ENCODE measurements at regions not wholly inside any gene's neighbourhood (a gene's known extent, or its start where the extent isn't known, plus 50 kb on each side); places are given as distances from the start of the nearest gene placed in this dataset.

DNA sequence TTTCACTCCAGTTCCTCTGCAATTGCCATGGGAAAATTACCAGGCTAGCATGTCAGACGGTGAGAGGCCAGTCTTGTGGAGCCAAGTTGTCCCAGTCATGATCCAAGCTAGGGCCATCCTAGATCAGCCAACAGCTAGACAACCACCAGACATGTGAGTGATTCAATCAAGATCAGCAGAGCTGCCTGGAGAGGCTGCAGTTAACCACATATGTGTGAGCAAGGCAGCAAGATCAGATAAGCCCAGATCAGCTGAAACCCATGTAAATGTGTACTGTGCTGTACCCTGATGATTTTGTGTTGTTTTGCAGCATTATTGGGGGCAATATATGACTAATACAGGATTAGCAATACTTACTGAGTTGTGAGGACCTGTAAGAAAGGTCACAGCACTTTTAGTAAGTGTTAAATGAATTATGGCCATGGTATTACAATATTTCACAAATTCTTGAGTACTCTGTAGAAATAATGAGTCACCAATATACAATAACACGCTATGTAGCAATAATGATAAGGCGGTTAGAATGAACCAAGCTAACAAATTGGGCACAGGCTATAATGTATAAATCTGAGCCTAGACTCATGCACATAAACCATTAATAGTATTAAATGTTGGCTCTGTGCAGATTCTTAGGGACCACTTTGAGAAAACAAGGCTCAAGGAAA is 91.4 kb downstream of the SUDS3 start:
- DNase-seq (ENCODE audit: low read depth, low spot score), result no peak

DNA sequence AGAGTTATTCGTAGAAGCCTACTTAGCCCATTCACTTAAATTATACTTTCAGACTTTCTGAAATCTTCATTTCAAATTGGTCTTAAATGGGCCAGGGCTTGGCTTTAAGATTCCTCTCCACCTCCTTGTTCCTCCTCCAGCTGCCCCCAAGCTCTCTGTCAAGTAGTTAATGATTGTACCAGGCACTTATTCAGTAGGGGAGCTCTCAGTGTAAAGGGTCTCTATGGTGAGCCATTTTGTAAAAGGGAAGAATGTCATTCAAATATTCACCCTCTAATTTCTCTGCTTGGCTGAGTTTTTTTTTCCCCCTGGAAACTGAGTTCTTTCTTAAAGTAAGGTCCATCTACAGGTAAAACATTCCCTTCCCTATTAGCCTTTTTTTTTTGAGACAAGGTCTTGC is 96.6 kb downstream of the SUDS3 start:
- no peak for DNase-seq (ENCODE audit: low read depth, low spot score)

DNA sequence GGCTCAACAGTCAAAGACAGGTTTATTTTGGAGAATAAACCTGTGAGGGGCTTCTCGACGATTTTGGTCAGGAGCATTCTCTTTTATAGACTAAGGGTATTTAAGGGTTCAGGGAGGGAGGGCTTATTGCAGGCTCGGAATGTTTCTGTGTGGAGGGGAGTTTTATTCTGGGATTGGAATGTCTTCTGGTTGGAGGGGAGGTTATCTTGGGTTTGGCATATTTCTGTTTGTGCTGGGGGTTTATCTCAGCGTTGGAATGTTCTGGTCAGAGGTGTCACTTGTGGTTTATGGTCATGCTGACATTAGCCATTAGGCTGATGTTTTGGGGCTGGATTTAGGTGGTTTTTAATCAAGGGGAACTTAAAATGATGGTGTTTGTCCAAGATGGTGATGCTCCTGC is 103.9 kb downstream of the SUDS3 start:
- no peak for DNase-seq (ENCODE audit: low read depth, low spot score)

DNA sequence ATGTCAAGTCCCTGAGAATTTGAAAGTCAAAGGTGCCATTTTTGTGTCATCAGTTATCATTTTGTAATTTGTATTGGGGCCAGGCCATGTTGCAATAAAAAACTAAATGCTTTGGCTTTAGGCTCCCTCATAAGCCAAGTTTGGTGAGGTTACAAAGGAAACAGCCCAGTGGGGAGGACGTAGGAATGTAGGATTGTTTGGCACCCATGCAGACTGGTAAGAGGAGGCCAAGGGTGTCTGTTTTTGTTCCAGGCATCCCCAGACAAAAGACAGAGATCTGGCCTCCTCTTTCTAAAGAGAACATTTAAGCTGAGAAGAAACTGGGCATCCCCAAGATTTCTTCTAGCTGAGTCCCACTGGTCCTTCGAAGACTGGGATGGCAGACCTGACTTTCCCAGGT is 111.7 kb downstream of the SUDS3 start:
- no peak for DNase-seq (ENCODE audit: low read depth, low spot score)

DNA sequence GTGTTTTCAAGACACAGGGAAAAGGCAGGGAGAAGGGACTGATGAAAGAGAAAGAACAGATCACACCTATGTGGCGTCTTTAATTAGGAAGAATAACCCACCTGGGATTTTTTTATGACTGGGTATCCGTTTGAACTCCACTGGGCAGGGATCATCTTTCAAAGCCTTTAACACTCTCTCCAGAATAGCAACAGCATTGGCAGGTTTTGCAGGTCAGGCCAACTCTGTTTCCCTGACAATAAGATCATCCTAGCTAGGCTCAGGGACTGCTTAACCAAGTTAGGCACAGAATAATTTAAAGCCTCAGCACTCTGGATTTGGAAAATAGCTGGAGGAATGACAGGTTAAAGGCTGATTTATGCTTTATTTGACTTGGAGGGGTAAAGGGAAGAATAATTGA is 117.6 kb downstream of the SUDS3 start:
- DNase-seq (ENCODE audit: low read depth, low spot score), result no peak

DNA sequence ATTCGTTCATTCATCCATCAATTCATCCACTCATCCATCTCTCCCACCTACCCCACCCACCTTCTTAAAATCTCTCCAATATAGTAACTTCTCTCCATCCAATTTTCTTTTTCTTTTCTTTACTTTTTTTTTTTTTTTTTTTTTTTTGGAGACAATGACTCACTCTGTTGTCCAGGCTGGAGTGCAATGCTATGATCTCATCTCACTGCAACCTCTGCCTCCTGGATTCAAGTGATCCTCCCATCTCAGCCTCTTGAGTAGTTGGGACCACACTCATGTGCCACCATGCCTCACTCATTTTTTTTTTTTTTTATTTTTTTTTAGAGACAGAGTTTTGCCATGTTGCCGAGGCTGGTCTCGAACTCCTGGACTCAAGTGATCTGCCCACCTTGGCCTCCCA is 118.4 kb downstream of the SUDS3 start:
- DNase-seq (ENCODE audit: low read depth, low spot score), result no peak

DNA sequence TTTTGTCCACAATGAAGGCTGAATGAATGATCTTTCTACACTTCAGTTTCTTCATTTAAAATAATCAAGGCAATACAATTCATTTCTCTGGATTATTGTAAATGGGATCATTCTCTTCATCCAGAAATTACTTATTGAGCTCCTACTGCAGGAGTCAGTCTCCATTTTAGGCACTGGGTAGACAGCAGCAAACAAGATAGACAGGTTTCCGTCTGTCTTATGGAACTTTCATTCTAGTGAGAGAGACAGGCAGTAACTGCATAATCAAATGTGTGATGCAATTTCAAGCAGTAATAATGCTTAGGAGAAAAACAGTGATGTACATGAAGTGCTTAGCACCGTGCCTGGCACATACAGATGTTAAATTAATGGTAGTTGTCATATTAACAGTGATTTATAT is 118.9 kb downstream of the SUDS3 start:
- DNase-seq (ENCODE audit: low read depth, low spot score), result no peak

DNA sequence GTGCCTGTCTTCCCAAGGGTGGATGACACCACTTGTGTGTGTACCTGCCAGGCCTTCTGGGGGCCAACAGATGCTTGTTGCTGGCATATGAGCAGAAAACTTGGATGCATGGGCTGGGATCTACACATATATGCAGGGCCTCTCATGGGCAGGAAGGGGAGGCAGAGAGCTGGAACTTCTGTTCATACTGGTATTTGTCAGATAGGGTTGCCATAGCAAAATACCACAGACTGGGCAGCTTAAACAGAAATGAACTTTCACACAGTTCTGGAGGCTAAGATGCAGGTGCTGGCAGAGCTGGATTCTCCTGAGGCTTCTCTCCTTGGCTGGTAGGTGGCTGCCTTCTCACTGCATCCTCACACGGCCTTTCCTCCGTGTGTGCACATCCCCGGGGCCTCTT is 121.8 kb downstream of the SUDS3 start:
- DNase-seq (ENCODE audit: low read depth, low spot score), result peak; percentile 44

DNA sequence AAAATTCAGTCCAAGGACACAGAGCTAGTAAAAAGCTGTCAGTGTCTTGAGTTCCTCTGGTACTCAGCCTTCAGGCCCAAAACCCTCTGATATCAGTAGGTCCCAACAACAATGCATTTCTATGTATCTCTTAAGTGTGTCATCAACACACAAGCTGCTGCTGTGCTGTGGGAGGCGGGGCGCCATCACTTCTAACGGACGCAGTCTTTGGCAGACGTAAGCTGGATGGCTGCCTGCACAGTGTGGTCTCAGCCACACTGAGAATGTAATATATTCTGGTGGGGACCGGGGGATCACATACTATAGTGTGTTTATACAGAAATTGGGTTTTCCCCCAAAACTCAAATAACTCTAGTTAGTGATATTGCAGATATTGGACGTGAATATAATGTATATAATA is 123.9 kb downstream of the SUDS3 start:
- peak; percentile 2 for DNase-seq (ENCODE audit: low read depth, low spot score)

DNA sequence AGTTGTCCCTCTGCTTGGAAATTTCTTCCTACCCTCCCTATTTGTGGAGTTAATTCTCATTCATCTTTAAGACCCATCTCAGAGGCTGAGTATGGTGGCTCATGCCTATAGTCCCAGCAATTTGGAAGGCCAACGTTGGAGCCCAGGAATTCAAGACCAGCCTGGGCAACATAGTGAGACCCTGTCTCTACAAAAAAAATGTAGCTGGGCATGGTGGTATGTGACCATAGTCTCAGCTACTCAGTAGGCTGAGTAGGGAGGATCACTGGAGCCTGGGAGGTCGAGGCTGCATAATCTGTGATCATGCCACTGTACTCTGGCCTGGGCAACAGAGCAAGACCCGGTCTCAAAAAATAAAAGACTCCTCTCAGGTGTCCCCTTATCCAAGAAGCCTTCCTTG is 125.1 kb downstream of the SUDS3 start:
- DNase-seq (ENCODE audit: low read depth, low spot score), result no peak

DNA sequence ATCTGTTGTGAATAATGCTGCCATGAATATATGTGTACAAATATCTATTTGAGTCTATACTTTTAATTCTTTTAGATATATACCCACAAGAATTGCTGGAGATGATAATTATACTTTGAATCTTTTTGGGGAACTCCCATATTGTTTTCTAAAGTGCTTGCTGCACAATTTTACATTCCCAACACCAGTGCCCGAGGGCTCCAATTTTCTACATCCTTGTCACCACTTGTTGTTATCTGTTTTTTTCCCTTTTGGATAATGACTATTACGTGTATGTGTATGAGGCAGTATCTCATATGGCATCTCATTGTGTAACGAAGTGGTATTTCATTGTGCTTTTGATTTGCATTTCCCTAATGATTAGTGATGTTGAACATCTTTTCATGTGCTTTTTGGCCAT is 127.1 kb downstream of the SUDS3 start:
- no peak for DNase-seq (ENCODE audit: low read depth, low spot score)

DNA sequence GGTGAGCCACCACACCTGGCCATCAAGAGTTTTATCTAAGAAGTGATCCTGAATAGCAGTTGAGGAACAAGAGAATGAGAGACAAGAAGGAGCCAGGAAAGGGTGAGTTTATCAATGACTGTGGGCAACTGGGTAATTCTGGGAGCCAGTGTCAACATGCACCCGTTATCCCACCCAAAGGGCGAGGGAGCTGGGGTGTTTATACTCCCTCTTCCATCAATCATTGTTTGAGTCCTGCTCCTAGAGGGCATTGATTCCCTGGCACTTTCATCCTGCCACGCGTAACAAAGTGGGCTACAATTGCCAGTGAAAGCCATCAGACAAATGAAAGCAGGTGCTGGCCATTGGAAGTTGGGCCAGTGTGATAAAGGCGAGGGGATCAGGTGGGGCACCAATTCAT is 136.3 kb downstream of the SUDS3 start:
- no peak for DNase-seq (ENCODE audit: low read depth, low spot score)

DNA sequence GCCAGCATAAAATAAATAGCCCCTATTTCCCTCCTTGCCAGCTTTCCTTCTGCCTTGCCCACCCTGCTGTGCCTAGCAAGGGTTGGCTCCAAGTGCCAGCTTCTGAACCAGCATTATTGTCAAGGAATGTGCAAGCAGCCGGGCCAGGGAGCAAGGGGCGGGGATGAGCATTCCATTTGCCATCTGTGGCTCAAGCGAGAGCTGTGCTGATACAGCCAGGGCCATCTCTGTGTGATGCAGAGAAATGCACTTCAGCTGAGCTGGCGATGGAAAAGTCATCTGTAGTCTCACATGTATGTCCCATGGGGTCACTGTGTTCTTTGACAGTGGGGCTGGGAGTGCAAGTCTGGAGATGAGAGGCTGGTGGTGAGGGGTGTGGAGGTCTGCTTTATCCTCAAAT is 137.3 kb downstream of the SUDS3 start:
- DNase-seq (ENCODE audit: low read depth, low spot score), result no peak

DNA sequence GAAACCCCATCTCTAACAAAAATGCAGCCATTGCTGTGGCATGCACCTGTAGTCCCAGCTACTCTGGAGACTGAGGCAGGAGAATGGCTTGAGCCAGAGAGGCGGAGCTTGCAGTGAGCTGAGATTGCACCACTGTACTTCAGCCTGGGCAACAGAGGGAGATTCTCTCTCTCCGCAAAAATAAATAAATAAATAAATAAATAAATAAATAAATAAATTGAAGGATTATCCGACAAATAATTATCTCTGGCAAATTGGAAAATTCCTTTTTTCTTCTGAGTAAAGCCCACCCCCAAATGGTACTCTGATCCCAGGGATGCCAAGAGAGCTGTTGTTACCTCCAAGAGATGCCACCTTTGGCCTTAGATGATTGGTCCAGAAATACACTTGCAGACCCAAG is 137.9 kb downstream of the SUDS3 start:
- no peak for DNase-seq (ENCODE audit: low read depth, low spot score)

DNA sequence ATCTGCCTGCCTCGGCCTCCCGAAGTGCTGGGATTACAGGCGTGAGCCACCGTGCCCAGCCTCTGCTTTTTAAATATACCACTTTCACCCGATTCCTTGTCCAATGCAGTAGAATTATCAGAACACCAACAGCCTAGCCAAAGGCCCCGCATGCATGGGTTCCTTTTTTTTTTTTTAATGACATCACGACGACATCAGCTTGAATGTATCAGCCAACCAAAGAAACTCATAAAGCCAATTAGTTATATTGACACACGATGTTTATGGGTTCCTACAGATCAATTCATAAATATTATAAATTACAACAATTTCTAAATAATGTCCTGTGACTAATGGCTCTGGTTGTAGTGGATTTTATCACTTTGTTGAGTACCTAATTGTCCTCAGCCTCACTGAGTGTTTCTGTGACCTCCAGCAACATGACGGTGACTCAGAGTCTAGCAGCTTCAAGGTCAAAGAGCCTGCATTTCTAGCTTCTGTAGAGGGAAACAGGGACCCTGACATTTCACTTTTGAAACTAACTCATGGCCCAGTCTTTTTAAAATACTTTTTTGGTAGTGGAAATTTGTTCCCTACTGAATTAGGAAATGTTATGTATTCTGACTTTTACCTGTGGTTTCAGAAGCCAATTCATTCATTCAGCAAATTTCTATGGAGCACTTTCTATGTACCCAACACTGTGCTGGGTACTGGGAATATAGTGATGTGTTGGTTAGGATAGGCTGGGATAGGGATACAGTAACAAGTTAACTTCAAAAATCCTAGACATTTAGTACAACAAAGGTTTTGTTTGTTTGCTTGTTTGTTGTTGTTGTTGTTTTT is 144.1 kb downstream of the SUDS3 start:
- DNase-seq (ENCODE audit: low read depth, low spot score), result no peak

DNA sequence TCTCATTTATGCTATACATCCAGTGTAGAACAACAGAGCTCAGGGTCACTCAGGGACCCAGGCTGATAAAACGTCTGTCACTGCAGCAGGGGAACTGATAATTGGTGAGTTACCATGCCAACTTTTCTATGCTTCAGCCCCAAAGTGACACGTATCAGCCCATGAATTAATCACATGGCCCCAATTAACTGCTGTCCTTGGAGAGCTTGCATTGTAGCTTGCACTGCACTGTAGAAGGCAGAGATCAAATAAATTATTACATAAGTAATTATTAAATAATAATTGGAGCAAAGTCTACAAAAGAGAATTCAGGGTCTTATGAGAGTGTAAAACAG is 144.6 kb downstream of the SUDS3 start:
- DNase-seq (ENCODE audit: low read depth, low spot score), result no peak

DNA sequence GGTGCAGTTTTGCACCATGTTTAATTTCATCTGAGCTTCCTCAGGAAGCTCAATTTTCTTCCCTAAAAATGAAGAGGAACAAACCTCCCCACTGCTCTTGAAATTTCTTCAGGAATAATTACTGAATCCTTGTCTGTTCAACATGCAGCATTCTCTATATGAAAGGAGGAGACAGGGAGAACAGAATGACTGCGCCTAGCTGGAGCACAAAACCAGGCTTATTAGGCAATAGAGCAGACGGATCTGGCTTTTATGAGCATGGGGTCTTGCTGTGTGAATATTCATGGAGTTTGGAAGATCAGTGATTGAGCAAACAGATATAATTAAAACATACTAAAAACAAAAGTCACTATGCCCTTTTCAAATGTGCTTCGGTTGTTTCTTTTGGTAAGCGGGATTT is 148.1 kb downstream of the SUDS3 start:
- no peak for DNase-seq (ENCODE audit: low read depth, low spot score)

DNA sequence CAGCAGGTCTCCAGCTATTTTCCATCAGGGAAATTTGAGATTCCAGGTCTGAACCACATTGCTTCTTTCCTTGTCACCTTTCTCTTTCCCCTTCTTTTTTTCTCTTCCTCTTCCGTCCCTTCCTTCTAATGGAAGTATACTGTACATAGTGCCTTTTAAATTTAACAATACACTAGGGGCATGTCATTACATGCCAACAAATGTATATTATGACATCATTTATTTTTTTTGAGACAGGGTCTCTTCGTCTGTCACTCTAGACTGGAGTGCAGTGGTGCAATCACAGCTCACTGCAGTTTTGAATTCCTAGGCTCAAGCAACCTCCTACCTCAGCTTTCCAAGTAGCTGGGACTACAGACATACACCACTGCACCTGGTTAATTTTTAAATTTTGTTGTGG is 148.9 kb downstream of the SUDS3 start:
- no peak for DNase-seq (ENCODE audit: low read depth, low spot score)

DNA sequence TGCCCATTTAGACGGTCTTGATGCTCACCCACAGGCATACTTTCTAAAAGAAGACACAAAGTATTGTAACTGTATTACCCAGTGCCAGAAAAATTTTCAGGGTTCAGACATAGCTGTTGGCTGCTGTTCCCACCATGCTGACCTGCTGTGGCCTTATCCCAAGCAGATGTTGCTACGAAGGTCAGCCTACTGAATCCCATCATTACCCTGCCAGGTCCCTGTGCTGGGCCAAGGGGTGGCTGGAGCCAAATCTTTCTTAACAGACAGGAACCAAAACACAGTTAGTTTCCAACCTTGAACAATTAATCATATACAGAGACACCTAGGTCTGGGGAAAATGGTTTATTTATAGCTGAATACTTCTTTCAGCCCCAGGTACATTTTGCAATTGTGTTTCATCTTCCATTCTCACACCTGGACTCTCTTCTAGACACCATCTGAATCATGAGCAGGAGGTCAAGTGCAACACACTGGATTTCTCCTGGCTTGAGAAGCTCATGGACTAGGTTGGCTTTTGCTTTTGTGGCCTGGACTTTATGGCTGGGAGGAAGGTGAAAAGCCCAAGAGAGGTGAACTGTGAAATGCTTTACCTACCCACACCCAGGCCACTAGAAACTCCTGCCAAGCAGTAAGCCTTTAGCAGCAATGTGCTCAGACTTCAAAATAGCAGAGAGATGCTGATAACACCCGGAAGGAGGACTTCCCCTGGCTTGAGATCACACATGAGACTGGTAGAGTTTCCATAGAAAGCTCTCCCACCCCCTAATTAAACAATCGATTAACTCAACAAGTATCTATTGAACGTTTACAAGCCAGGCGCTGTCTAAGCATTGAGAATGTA is 150.1 kb downstream of the SUDS3 start:
- DNase-seq (ENCODE audit: low read depth, low spot score), result no peak

DNA sequence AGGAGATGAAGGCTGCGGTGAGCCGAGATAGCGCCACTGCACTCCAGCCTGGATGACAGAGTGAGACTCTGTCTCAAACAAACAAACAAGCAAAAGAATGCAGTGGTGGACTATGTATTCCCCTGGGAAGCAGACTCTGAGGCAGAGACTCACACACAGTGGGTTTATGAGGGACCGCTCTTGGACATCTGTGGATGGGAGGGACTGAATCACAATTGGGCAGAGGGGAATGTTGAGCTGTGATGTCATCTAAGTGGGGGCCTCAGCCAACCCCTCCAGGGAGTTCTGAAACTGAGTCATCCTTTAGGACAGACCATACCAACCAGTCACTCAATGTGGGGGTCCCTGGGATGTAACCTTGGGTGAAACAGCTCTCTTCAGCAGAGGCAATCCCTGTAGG is 151.0 kb downstream of the SUDS3 start:
- no peak for DNase-seq (ENCODE audit: low read depth, low spot score)

DNA sequence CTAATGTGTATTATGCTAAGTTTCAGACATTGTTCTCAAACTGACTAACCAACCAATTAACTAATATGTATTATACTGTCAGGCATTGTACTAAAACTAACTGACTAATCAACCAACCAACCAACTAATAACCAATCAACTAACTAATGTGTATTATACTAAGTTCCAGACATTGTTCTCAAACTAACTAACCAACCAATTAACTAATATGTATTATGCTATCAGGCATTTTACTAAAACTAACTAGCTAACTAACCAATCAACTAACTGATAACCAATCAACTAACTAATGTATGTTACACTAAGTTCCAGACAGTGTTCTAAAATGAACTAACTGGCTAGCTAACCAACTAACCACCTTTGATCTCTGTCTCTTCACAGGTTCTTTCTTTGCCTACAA is 152.3 kb downstream of the SUDS3 start:
- no peak for DNase-seq (ENCODE audit: low read depth, low spot score)

DNA sequence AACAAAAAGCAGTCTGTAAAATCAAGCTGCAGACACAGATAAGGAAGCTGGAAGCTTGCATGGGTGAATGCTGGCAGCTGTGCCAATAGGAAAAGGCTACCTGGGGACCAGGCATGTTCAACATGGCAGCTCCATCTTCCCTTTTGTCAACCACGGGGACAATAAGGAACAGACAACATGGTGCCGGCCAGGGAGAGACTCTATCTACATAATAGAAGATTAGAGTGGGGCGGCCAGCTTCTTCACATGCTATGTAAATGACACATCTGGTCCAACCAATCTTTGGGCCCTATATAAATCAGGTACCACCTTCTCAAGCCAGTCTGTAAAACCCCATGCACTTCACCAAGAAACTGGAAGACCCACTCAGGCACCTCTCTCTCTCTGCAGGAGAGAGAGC is 157.6 kb downstream of the SUDS3 start:
- DNase-seq (ENCODE audit: low read depth, low spot score), result no peak

Data from astrocyte of the hippocampus (primary cell).